Gastroesophageal sphincter (tissue), 4 donors: ENCODE measurements at regions not wholly inside any gene's neighbourhood (a gene's known extent, or its start where the extent isn't known, plus 50 kb on each side); places are given as distances from the start of the nearest gene placed in this dataset.

ENCODE experiments used
- ATAC-seq: fragments of 150-250 bp; one replicate; pipeline ENCODE4 v1.9.1; 2016; ENCODE audit warnings: mild to moderate bottlenecking, moderate library complexity
- H3K27ac ChIP-seq, 4 donors: fragments of 200-600 bp; sonication (generic) in 3 of 4; 1 replicate in 3 of 4; 2 replicates in 1 of 4; pipeline ENCODE4 v1.5.1; 2016 to 2019
- H3K27me3 ChIP-seq: fragments of 200-600 bp; sonication (generic); one replicate; pipeline ENCODE4 v1.5.1; 2019
- H3K36me3 ChIP-seq, 2 donors: fragments of 200-600 bp; sonication (generic); one replicate each; pipeline ENCODE4 v1.5.1; 2019; ENCODE audit warnings: control low read depth in 1 of 2
- H3K4me1 ChIP-seq, 3 donors: fragments of 200-600 bp; sonication (generic); 1 replicate in 2 of 3; 2 replicates in 1 of 3; pipeline ENCODE4 v1.5.1; 2016 to 2019; ENCODE audit warnings: control low read depth in 2 of 3
- H3K4me3 ChIP-seq, 2 donors: fragments of 200-600 bp; sonication (generic); one replicate each; pipeline ENCODE4 v1.5.1; 2019; ENCODE audit warnings: mild to moderate bottlenecking in 1 of 2, moderate library complexity in 1 of 2
- H3K9me3 ChIP-seq, 3 donors: fragments of 200-600 bp; sonication (generic); one replicate each; pipeline ENCODE4 v1.5.1; 2017 to 2019; ENCODE audit warnings: control low read depth in 2 of 3
- EP300 ChIP-seq: sonication (generic); formaldehyde crosslinking; IDR thresholded peaks from one replicate; pipeline ENCODE4 v1.6.1; 2017; ENCODE audit warnings: antibody characterized with exemption, mild to moderate bottlenecking
- POLR2A ChIP-seq, 2 donors: fragments of 450-650 bp; IDR thresholded peaks; one replicate each; pipeline ENCODE4 v1.6.1; 2017; ENCODE audit warnings: antibody characterized with exemption in 2 of 2, mild to moderate bottlenecking in 2 of 2, moderate library complexity in 1 of 2
- POLR2AphosphoS5 ChIP-seq: sonication (generic); formaldehyde crosslinking; IDR thresholded peaks from one replicate; pipeline ENCODE4 v1.6.1; 2017; ENCODE audit warnings: antibody characterized with exemption
- WGBS, 2 donors: methylation state at CpG; one replicate each; pipeline ENCODE4 v1.1.5; 2018; ENCODE audit warnings: low coverage in 1 of 2; 5-methylcytosine and 5-hydroxymethylcytosine counted together
- TF ChIP-seq, protein P1 (sequence below), 4 experiments: fragments of 200-600 bp in 2 of 4; fragments of 450-650 bp in 2 of 4; sonication (generic) in 1 of 4; IDR thresholded peaks; one replicate each; pipeline ENCODE4 v1.5.1; 2017 to 2019; ENCODE audit warnings: antibody characterized with exemption in 4 of 4, mild to moderate bottlenecking in 2 of 4, moderate library complexity in 2 of 4

DNA sequence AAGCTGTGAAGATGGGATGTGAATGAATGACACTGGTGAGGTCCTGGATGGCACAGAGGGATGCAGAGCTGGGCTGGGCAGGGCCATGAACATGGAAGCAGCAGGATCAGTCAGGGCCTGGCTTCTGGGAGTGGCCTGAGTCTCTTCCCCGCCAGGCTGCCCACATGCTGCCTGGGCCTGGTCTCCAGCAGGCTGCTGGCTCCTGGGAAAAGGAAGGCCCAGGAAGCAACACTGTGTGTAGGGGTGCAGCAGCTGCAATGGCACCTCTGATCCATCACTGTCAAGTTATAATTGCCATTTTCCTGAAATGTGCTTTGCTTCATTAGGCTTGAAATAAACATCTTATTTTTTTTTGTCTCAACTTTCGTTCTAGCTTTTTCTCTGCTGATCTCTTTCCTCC is 260.2 kb upstream of the N4BP1 start:
- Histone ChIP-seq H3K27me3 (no peaks in the 10 kb centered on the region), H3K27ac (no peak overlapping the region), H3K9me3 (peaks cover 0 to 8% (median 0%) of the 10 kb centered on the region in 3 donors), H3K4me3 (no peak overlapping the region), H3K36me3 (no peaks in the 10 kb centered on the region), H3K4me1 (no peaks in the 10 kb centered on the region)
- ATAC-seq: no peak
- TF ChIP-seq POLR2A (IDR thresholded peaks at IDR 0.05): no peak
- WGBS, 2 donors: 13 to 57% methylated on average over 1 of the region's 2 CpGs

DNA sequence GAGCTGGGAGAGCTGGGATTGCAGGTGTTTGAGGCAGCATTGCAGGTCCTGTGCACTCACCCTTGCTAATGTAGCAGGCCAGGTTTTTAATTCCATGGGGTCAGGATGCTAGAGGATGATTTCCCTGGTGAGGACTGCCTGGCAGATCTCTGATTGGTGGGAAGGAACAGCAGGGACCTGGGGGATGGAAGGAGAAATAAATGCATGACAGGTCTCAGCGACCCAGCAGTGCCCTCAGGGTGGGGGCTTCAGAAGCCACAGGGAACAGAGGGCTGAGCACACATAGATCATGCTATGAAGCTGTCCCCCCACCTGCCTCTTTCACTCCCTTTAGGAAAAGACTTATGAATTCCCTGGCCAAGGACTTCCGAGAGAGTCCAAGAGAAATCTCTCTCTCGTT is 255.5 kb upstream of the N4BP1 start:
- 0 to 29% methylated on average over 1 of the region's 3 CpGs for WGBS, 2 donors
- TF ChIP-seq, protein P1, sequence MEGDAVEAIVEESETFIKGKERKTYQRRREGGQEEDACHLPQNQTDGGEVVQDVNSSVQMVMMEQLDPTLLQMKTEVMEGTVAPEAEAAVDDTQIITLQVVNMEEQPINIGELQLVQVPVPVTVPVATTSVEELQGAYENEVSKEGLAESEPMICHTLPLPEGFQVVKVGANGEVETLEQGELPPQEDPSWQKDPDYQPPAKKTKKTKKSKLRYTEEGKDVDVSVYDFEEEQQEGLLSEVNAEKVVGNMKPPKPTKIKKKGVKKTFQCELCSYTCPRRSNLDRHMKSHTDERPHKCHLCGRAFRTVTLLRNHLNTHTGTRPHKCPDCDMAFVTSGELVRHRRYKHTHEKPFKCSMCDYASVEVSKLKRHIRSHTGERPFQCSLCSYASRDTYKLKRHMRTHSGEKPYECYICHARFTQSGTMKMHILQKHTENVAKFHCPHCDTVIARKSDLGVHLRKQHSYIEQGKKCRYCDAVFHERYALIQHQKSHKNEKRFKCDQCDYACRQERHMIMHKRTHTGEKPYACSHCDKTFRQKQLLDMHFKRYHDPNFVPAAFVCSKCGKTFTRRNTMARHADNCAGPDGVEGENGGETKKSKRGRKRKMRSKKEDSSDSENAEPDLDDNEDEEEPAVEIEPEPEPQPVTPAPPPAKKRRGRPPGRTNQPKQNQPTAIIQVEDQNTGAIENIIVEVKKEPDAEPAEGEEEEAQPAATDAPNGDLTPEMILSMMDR (IDR thresholded peaks at IDR 0.05): no peak
- TF ChIP-seq EP300: no peak
- TF ChIP-seq POLR2AphosphoS5: no peak
- TF ChIP-seq POLR2A (IDR thresholded peaks at IDR 0.05): no peak

DNA sequence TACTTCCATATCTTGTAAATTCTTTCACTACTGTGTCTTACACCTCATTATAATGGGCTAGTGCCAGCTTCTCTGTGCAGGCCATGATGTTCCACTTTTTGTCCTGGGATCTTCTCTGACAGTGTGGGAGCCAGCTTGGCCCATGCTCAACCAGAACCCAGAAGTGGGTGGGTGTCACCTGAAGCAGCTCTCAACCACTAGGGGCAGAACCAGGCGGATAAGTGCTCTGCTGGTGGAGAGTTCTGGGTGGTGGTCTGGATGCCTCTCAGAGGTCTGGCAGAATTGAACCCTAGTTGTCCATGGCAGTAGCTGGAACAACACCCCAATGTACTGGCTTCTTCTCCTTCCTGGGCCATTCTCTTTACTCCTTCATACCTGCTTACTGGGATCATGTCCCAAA is 254.1 kb upstream of the N4BP1 start:
- no peaks in the 10 kb centered on the region for H3K4me1 ChIP-seq
- ATAC-seq: no peak

More for the DNA sequence above, 255.5 kb upstream of the N4BP1 start:
- H3K36me3 ChIP-seq: no peaks in the 10 kb centered on the region
- peaks cover 0 to 15% (median 0%) of the 10 kb centered on the region in 3 donors for H3K9me3 ChIP-seq
- H3K4me1 ChIP-seq: no peaks in the 10 kb centered on the region
- H3K4me3 ChIP-seq: no peak overlapping the region
- H3K27me3 ChIP-seq: peaks cover 3% of the 10 kb centered on the region
- no peak for ATAC-seq
- no peak overlapping the region for H3K27ac ChIP-seq

GRCh38 chr16:48862087-48862532 is 252.1 kb upstream of the N4BP1 start:
- ATAC-seq: no peak
- TF ChIP-seq POLR2A (IDR thresholded peaks at IDR 0.05): no peak
- TF ChIP-seq, protein P1 (IDR thresholded peaks at IDR 0.05): no peak
- TF ChIP-seq EP300: no peak
- no peak for TF ChIP-seq POLR2AphosphoS5
- H3K9me3 ChIP-seq: peaks cover 0 to 15% (median 0%) of the 10 kb centered on the region in 3 donors
- no peaks in the 10 kb centered on the region for H3K36me3 ChIP-seq
- 14 to 24% methylated on average over 5 to 9 of the region's 9 CpGs for WGBS, 2 donors
- no peak overlapping the region for H3K4me3 ChIP-seq
- no peaks in the 10 kb centered on the region for H3K4me1 ChIP-seq
- H3K27ac ChIP-seq: no peak overlapping the region
- peaks cover 13% of the 10 kb centered on the region for H3K27me3 ChIP-seq

More for the DNA sequence above, 254.1 kb upstream of the N4BP1 start:
- H3K27me3 ChIP-seq: peaks cover 5% of the 10 kb centered on the region
- TF ChIP-seq POLR2AphosphoS5: no peak
- TF ChIP-seq POLR2A (IDR thresholded peaks at IDR 0.05): no peak
- TF ChIP-seq EP300: no peak
- TF ChIP-seq, protein P1 (IDR thresholded peaks at IDR 0.05): no peak
- no peaks in the 10 kb centered on the region for H3K36me3 ChIP-seq
- H3K9me3 ChIP-seq: peaks cover 0 to 15% (median 0%) of the 10 kb centered on the region in 3 donors
- H3K27ac ChIP-seq: no peak overlapping the region
- H3K4me3 ChIP-seq: no peak overlapping the region
- WGBS, 2 donors: no CpG with 5 or more reads among the region's 1 CpG

DNA sequence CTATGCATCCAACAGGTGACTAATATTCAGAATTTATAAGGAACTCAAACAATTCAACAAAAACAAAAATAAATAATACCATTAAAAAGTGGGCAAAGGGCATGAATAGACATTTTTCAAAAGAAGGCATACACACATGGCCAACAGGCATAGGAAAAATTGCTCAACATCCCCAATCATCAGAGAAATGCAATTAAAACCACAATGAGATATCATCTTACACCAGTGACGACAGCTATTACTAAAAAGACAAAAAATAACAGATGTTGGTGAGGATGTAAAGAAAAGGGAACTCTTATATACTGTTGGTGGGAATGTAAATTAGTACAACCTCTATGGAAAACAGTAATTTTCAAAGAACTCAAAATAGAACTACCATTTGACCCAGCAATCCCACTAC is 250.4 kb upstream of the N4BP1 start:
- H3K27me3 ChIP-seq: peaks cover 13% of the 10 kb centered on the region
- H3K27ac ChIP-seq: no peak overlapping the region
- no peak overlapping the region for H3K4me3 ChIP-seq
- ATAC-seq: no peak
- no peaks in the 10 kb centered on the region for H3K36me3 ChIP-seq
- TF ChIP-seq EP300: no peak
- WGBS, 2 donors: 47 to 67% methylated on average over 1 of the region's 1 CpG
- H3K9me3 ChIP-seq: peaks cover 0 to 7% (median 0%) of the 10 kb centered on the region in 3 donors
- H3K4me1 ChIP-seq: no peaks in the 10 kb centered on the region

- H3K27me3 ChIP-seq: peaks cover 8% of the 10 kb centered on the region
- no peak overlapping the region for H3K4me3 ChIP-seq
- no peaks in the 10 kb centered on the region for H3K9me3 ChIP-seq
- TF ChIP-seq POLR2A (IDR thresholded peaks at IDR 0.05) (no peak), POLR2AphosphoS5 (no peak), EP300 (no peak)
- TF ChIP-seq, protein P1 (IDR thresholded peaks at IDR 0.05): no peak
- no peaks in the 10 kb centered on the region for H3K36me3 ChIP-seq
- no peaks in the 10 kb centered on the region for H3K4me1 ChIP-seq
- 11 to 34% methylated on average over 6 to 7 of the region's 12 CpGs for WGBS, 2 donors
- ATAC-seq: no peak
- H3K27ac ChIP-seq: no peak overlapping the region
These were observed 243.0 kb upstream of the N4BP1 start for GRCh38 chr16:48852951-48853350.
